Heart right ventricle (tissue), 16 donors: ENCODE measurements at regions not wholly inside any gene's neighbourhood (a gene's known extent, or its start where the extent isn't known, plus 50 kb on each side); places are given as distances from the start of the nearest gene placed in this dataset.

Experiments used
- ATAC-seq, 8 donors: fragments of 200-7000 bp; cut with Tn5 transposase; one replicate each; pipeline ENCODE4 v1.9.1; 2020; ENCODE audit warnings: mild to moderate bottlenecking in 8 of 8, moderate library complexity in 8 of 8, moderate number of reproducible peaks in 1 of 8
- DNase-seq, 2 donors: peaks; one replicate each; pipeline ENCODE4 v3.0.0-alpha.2; 2020
- H3K27ac ChIP-seq, 10 donors: fragments of 200-600 bp; sonication (generic) in 2 of 10; one replicate each; pipeline versions ENCODE4 v1.5.0 to v1.8.0; 2020 to 2022; ENCODE audit warnings: mild to moderate bottlenecking in 3 of 10
- H3K27me3 ChIP-seq, 7 donors: fragments of 200-600 bp; one replicate each; pipeline ENCODE4 v1.8.0; 2021 to 2022; ENCODE audit warnings: mild to moderate bottlenecking in 2 of 7
- H3K36me3 ChIP-seq, 9 donors: fragments of 200-600 bp; sonication (generic) in 1 of 9; one replicate each; pipeline versions ENCODE4 v1.5.0 to v1.8.0; 2020 to 2022; ENCODE audit warnings: mild to moderate bottlenecking in 2 of 9
- H3K4me1 ChIP-seq, 9 donors: fragments of 200-600 bp; sonication (generic) in 1 of 9; one replicate each; pipeline versions ENCODE4 v1.5.0 to v1.8.0; 2020 to 2022; ENCODE audit warnings: mild to moderate bottlenecking in 4 of 9
- H3K4me3 ChIP-seq, 10 donors: fragments of 200-600 bp; sonication (generic) in 2 of 10; one replicate each; pipeline versions ENCODE4 v1.5.0 to v1.8.0; 2020 to 2022; ENCODE audit warnings: mild to moderate bottlenecking in 7 of 10, moderate library complexity in 2 of 10
- H3K9me3 ChIP-seq, 11 donors: fragments of 200-600 bp in 10 of 11; sonication (generic) in 2 of 11; one replicate each; pipeline versions ENCODE4 v1.5.0 to v1.8.0; 2013 to 2022; ENCODE audit warnings: mild to moderate bottlenecking in 2 of 11, control low read depth in 1 of 11, moderate library complexity in 1 of 11
- CTCF ChIP-seq, 9 donors: fragments of 200-600 bp; sonication (generic) in 2 of 9; IDR thresholded peaks; one replicate each; pipeline versions ENCODE4 v1.5.0 to v1.8.0; 2021 to 2022; ENCODE audit warnings: antibody characterized with exemption in 9 of 9, mild to moderate bottlenecking in 5 of 9, moderate library complexity in 1 of 9
- WGBS, 2 donors: extraction: QIAGEN DNeasy Blood & Tissue Kit; methylation state at CpG; one replicate each; pipeline ENCODE4 v1.1.7; 2013; ENCODE audit warnings: inconsistent platforms in 1 of 2; 5-methylcytosine and 5-hydroxymethylcytosine counted together
- intact Hi-C, 10 donors: fragments of 100-400 bp; cut with DNase I; formaldehyde crosslinking; loops; one replicate each; pipeline versions ENCODE4 v1.11.1 to v1.14.2; 2022
- donor health status: Arrhythmogenic right ventricular cardiomyopathy.
- donor health status: ischemic (EF 13 %, LVEDD 7.1; RV severe dilation, severe dysfunction).
- donor health status: healthy with polysubstance abuse.
- donor health status: DM: no; HTN: yes; CAD: no.
- donor health status: DM: no; HTN: no; CAD: no.
- donor health status: ischemic (EF 25% LVEDD 6.9; RV normal size, moderate dysfunction).
- donor health status: ischemic (EF 25% LVEDD 5.7; RV mildly dilated, moderate dysfunction).
- donor health status: healthy.
- donor health status: DM: yes; HTN: yes; CAD: no.
- donor health status: Ischemic cardiomyopathy.
- donor health status: ischemic (EF 35%, LVEDD 5.7; RV mildly dilated, moderate dysfunction).
- donor health status: nonischemic (EF 11% LVEDD 7.7; RV severe dilation, severe dysfunction).
- donor health status: DM: yes; HTN: yes; CAD: no.
- donor health status: PGD.
- donor health status: ischemic (EF 29% LVEDD 5.4; RV normal size, mild dysfunction).
- donor health status: nonischemic (EF 23%, LVEDD 6.1; RV moderate dilation, normal function).

DNA sequence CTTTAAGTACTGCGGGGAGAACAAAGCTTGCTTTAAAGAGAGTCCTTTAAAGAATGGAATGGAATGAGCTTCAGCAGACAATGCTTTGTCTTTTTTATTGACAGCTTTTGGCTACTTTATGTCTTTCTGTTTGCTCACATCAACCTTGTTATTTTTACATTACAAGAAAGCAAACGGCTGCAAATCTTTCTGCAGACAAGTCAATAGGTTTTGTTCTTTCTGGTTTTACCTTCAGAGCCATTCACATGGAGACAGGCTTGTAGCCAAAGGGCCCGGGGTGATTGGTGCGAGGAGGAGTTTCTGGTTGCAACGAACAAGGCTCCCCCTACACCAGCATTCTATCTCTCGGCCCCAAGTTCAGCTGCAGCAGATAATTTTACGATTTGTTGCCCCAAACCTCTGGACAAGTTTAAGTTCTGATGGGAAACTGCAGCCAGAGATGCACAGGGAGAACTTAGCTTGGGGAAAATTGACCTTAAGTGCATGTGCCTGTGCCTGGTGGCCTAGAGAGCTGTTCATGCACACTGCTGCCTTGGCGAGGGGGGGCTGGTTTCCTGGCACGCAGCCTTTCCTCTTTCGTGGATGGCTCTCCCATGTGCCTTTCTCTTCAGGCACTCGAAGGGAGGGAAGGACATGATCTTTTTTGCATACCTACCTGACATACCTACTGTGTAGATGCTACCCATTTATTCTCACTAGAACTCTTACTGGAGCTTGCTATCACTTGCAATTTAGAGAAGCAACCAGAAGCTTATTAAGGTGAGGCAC, 543.2 kb downstream of the DCDC2C start:
- no peak for TF ChIP-seq CTCF (IDR thresholded peaks at IDR 0.05)
- H3K9me3 ChIP-seq: peaks cover 0 to 16% (median 0%) of the 10 kb centered on the region in 11 donors
- H3K27ac ChIP-seq: no peak overlapping the region
- DNase-seq (no peak), ATAC-seq (no peak)
- H3K27me3 ChIP-seq: no peaks in the 10 kb centered on the region
- no peaks in the 10 kb centered on the region for H3K36me3 ChIP-seq
- no peak overlapping the region for H3K4me3 ChIP-seq
- WGBS, 2 donors: 47 to 48% methylated on average over 11 of the region's 11 CpGs
- H3K4me1 ChIP-seq: no peaks in the 10 kb centered on the region
- intact Hi-C loops: no loop called here

DNA sequence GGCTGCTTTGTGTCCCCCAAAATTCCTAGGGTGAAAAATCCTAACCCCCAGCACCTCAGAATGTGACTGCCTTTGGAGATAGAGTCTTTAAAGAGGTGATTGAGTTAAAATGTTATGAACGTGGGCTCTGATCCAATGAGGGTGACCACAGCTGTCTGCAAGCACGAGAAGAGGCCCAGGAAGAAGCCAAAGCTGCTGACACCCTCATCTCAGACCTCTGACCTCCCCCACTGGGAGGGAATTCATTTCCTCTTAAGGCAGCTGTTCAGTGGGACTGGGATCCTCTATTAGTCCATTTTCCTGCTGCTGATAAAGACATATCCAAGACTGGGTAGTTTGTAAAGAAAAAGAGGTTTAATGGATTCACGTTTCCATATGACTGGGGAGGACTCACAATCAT, 544.4 kb downstream of the DCDC2C start:
- Histone ChIP-seq H3K4me1 (no peaks in the 10 kb centered on the region), H3K36me3 (no peaks in the 10 kb centered on the region), H3K4me3 (no peak overlapping the region), H3K27ac (no peak overlapping the region), H3K9me3 (peaks cover 0 to 5% (median 0%) of the 10 kb centered on the region in 11 donors), H3K27me3 (no peaks in the 10 kb centered on the region)
- WGBS, 2 donors: 28 to 52% methylated on average over 3 of the region's 3 CpGs
- no peak for DNase-seq
- intact Hi-C loops: no loop called here
- no peak for TF ChIP-seq CTCF (IDR thresholded peaks at IDR 0.05)
- no peak for ATAC-seq

- ATAC-seq (no peak), DNase-seq (no peak)
- TF ChIP-seq CTCF (IDR thresholded peaks at IDR 0.05): no peak
These were observed 552.1 kb downstream of the DCDC2C start for GRCh38 chr2:4255491-4255890.

DNA sequence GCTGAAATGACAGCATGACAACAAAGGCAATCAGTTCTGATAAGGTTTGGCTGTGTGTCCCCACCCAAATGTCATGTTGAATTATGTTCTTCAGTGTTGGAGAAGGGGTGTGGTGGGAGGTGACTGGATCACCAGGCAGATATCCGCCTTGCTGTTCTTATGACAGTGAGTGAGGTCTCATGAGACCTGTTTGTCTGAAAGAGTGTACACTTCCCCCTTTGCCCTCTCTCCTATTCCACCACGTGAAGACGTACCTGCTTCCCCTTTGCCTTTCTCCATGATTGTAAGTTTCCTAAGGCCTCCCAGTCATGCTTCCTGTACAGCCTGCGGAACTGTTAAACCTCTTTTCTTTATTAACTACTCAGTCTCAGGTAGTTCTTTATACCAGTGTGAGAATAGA, 553.0 kb downstream of the DCDC2C start:
- intact Hi-C loops: no loop called here
- H3K36me3 ChIP-seq: no peaks in the 10 kb centered on the region
- no peak for TF ChIP-seq CTCF (IDR thresholded peaks at IDR 0.05)
- H3K9me3 ChIP-seq: no peaks in the 10 kb centered on the region
- DNase-seq (no peak), ATAC-seq (no peak)
- H3K27ac ChIP-seq: no peak overlapping the region
- H3K4me1 ChIP-seq: no peaks in the 10 kb centered on the region
- H3K27me3 ChIP-seq: no peaks in the 10 kb centered on the region
- H3K4me3 ChIP-seq: no peak overlapping the region
- WGBS, 2 donors: 63 to 72% methylated on average over 4 of the region's 4 CpGs

More at GRCh38 chr2:4255491-4255890, 552.1 kb downstream of the DCDC2C start:
- Histone ChIP-seq H3K9me3 (no peaks in the 10 kb centered on the region), H3K4me3 (no peak overlapping the region), H3K4me1 (no peaks in the 10 kb centered on the region), H3K36me3 (no peaks in the 10 kb centered on the region), H3K27ac (no peak overlapping the region), H3K27me3 (no peaks in the 10 kb centered on the region)
- WGBS, 2 donors: 72 to 74% methylated on average over 4 of the region's 4 CpGs
- intact Hi-C loops: no loop called here
